GM21723 (cell line): ENCODE measurements at regions not wholly inside any gene's neighbourhood (a gene's known extent, or its start where the extent isn't known, plus 50 kb on each side); places are given as distances from the start of the nearest gene placed in this dataset.
A peak's percentile ranks its signal among the peaks of the same experiment; 100 is the strongest.
"Not testable (repeated sequence)": the region's sequence is repeated elsewhere in the genome, so short reads cannot be mapped to it uniquely, and the experiment has no call there.

Experiments
- ATAC-seq: cut with Tn5 transposase; IDR thresholded peaks from one replicate; pipeline ENCODE4 v1.9.1; 2021; ENCODE audit warnings: mild to moderate bottlenecking, moderate library complexity; ENCODE audit not compliant: unreplicated experiment

DNA sequence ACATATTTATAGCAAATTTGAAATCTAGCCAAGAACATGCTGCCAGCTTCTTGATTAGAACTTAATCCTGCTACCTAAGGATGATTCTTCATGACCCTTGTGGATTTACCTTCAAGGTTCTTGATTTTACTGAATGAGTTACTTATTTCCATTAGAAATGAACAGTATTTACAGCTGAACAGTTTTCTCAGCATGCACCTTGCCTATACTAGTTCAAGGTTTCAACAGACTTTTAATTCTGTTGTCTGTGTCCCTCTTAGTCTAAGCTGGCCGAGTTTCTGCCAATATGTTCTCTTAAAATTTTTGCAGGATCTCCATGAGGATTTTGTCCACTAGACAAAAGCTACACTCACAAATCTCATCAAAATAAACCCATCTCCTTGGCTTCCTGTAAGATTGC is 188.8 kb upstream of the ST8SIA4 start:
- no peak for ATAC-seq

DNA sequence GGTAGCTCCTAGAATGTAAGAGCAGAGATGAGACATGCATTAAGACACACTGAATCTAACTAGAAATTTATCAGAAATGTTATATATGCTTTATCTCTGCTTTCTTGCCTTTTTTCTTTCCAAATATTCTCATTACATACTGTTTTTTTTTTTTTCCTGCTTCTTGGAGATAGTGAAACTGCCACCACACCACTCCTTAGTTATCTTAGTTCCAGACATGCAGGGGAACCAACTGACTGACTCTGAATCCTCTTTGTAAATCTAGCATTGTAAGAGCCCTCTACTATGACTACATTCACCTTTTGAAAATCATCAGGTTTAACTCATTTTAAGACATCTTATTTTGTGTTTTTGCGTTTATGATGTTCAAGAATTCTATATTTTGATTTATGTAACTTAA is 181.3 kb upstream of the ST8SIA4 start:
- ATAC-seq = no peak

DNA sequence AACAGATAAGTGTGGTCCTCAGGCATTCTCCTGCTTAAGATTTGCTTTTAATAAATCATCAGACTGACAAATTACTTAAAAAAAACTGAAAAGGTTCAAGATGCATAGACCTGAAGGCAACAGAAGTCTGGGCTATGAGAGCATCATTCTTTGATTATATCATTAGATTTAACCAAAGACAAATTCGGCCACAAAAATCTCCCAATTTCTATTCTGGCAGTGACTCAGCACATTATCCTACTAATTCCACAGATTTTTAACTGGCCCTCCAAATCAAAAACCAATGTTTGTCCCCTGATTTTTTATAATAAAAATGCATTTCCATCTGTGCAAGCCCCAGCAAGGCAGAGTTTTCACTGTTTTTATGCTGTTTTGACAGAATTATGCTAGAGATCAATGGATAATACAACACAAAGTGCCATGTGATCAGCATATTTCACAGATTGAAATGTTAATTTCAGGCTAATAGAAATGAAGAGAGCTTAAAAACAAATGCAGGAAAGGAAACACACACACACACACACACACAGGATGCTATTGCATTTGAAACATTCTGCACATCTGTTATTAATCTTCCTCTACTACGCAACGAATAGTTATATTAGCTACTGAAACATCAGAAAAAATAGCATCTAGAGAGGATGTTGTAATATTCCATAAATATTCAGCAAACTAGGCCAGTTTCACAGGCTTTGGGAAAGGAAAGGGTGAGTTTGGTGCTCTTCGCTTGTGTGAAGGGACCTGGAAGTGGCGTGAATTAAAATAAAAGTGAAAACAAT is 177.6 kb upstream of the ST8SIA4 start:
- ATAC-seq = no peak

DNA sequence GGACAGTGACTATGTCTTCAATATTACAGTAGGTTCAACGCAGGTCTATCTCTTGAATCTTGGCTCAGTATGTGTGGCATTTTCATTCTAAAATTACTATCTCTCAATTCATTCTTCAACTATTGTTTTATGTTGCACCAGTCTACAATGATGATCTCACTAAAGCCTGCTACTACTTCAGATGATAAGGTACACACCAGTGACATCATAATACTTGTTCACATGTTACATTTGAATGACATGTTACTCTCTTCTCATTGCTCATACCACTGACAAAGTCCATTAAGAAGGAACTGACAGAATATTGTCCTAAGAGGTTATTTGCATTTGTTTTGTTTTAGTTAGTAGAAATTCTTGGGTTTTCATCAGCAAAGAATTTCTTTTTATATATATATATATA is 165.2 kb upstream of the ST8SIA4 start:
- ATAC-seq = no peak

DNA sequence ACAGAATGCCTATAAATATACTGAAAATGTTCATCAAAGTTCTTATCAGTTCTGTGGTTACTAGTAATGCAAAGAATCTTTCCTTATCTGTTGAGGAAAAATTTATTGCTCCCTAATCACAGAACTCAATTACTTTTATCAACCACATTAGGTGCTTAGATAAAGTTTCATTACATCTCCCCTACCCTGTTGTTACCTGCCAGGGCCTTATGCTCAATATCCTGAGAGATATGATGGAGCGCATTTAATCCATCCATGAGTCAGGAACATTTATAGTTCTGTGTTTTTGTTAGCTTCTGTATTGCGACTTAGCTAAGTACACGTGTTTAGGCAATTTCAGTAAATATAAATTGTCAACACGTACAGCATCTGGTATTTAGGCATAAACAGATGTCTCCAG is 164.3 kb upstream of the ST8SIA4 start:
- ATAC-seq = no peak

DNA sequence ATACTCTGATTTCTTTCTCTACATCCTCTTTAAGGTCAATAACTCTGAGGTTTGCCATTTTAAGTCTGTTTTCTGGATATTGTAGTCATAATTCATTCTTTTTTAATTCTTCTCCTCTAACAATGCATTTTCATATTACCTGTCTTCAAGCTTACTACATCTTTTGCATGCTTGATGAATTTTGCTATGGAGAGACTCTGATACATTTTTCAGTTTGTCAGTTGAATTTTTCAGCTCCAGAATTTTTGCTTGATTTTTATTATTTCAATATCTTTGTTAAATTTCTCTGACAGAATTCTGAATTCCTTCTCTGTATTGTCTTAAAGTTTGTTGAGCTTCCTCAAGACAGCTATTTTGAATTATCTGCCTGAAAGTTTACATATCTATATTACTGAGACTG is 159.8 kb upstream of the ST8SIA4 start:
- no peak for ATAC-seq

DNA sequence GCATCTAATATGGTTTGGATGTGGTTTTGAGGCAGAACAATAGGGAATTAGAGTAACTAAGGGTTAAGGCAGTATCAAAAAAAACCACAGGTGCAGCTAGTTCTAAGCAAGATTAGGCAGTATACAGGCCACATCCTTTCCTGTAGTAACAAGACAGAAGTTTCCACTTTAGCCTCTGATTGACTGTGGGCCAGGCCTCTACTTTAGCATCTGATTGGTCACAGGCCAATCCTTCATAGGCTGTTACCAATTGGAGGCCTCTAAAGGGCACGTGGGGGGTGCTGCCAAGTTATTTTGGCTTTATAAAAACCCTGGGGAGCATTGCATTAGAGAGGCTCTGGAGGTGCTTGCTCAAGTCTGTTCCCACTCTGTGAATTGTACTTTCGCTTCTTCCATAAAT is 144.1 kb upstream of the ST8SIA4 start:
- peak; percentile 72 for ATAC-seq

DNA sequence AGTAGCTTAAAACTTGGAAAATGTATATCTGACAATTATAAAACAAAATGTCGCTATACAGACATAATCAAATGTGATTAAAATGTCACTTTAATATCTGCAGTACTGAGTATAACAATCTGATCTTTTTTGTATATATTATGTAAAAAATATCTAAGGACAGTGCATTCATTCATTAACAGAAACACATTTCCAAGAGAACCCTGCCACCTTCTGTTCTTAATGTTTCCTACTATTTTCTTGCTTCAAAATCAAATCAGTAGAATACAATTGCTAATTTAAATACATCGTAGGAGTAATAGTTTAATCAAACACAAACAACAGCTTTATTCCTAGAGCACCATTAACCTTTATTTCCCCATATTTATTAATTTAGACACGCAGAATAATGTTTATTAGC is 142.6 kb upstream of the ST8SIA4 start:
- no peak for ATAC-seq

DNA sequence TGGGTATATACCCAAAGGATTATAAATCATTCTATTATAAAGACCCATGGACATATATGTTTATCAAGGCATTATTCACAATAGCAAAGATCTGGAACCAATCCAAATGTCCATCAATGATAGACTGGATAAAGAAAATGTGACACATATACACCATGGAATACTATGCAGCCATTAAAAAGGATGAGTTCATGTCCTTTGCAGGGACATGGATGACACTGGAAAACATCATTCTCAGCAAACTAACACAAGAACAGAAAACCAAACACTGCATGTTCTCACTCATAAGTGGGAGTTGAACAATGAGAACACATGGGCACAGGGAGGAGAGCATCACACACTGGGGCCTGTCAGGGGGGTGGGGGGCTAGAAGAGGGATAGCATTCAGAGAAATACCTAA is 136.9 kb upstream of the ST8SIA4 start:
- ATAC-seq = not testable (repeated sequence)

DNA sequence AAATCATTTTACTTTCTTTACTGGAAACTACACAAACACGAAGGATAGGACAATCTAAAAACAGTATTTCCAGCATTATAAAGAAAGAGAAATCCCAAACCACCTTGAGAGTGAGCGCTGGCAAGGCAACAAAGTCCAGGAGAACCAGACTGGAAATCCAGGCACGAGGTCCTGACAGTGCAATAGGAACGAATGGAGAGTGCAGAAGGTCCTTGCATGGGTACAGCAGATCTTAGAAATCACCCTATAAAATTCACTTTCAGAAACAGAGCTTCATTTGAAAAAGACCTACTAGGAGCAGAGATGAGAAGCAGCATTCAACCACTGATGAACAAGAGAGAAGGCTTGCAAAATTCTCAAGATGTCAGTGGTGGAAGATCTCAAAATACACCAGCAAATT is 133.7 kb upstream of the ST8SIA4 start:
- no peak for ATAC-seq

DNA sequence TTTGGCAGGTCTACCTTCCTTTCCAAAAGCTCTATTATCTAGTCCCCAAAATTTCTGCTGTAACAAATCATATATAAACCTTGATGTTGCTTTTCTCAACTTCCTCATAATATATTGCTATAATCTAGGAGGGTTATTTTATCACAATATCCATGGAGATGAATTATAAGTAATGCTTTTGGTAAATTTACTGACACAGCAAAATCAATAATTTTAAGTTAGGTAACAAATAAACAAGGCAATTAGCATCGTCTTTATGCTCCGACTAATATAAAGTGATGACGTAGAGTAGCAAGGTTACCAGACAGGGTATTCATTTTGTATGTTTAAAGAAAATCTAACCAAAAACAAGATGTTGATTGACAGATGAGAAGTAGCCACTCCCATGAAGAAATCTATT is 132.3 kb upstream of the ST8SIA4 start:
- ATAC-seq = no peak

DNA sequence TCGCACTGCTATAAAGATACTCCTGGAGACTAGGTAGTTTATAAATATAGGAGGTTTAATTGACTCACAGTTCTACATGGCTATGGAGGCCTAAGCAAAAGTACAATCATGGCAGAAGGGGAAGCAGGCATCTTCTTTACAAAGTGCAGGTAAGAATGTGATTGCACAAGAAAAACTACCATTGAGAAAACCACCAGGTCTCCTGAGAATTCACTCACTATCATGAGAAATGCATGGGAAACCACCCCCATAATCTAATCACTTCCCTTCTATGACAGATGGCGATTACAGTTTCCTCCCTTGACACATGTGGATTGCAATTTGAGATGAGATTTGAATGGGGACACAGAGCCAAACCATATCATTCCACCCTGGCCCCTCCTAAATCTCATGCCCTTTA is 121.2 kb upstream of the ST8SIA4 start:
- ATAC-seq = peak; percentile 49

DNA sequence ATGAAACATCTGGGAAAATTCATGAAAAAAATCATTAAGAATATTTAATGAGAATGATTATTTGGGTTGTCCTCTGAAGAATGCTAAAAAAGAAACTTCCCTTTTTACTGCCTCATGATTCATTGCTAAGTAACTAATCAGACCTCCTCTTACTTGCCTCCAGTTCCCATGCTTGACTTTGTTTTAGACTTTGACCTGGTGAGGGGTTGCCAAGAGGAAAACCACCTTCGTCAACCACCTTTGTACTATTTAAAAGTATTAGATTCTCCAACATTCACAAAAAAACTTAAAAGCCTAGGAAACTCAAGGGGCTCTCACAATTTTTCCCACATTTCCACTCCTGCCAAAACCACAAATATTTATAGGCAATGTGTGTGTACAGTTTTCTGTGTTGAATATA is 115.2 kb upstream of the ST8SIA4 start:
- ATAC-seq = no peak

DNA sequence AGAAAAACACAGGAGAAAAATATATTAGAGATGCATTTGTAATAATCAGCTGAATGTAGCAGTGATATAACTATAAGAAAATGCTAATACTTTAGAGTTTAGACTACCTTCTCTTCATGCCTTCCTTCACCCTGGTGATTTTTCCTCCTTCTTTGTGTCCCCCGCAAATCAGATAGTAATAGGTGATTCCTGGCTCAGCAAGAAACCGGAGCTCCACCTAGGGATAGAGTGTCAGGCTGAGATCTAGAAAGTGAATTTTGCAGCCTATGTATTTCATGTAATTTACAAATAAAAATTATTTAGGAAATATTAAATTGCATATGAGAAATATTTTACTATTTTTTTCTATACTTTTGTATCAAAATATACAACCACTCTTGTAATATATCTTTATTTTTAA is 109.8 kb upstream of the ST8SIA4 start:
- no peak for ATAC-seq

DNA sequence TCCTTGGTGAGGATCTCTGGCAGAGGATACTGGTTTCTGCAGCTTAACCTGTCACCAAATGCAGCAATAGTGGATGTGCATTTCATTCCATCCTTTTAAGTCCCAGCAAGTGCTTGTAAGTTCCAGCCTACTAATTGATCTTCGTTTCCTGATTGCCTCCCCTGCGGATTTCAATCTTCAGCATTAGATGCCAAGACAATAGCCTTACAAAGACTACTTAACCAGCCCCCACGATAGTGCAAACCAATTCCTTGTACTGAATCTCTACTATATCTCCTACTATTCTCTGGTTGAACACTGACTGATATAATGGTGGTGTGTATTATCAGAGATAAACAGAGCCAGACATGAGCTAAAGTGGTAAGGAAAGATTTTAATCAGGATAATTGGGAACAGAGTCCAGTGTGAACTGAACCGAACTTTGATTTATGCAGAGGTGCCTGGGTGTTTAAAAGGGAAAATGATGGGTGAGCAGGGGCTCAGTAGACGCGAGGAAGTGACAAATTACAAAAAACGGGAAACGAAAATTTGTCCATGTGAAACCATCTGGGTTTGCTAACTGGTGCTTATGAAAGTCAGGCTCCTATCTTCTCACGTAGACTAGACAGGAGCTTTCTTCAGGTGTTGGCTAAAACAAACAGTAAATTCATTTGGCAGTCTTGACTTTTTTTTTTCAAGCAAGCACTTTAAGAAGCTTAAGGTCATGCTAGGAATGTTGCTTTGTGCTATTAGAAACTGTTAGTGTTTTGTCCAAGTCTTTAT is 106.9 kb upstream of the ST8SIA4 start:
- ATAC-seq = peak; percentile 90

DNA sequence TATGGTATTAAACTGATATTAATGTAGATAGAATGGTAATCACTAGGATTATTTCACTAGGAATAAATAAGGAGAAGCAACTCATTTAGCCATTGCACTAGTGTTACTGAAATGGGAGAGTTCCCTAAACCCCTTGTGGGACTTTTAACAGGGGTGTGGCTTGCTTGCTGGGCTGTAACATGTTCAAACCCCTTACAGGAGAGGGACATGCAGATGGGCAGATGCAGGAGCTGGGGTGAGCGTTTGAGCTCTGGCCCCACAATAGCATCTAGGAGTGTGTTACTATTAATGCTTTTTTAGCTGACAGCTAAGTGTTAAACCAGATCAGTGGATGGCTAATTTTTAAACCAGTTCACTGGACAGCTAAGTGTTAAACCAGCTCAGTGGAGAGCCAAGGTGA is 89.3 kb upstream of the ST8SIA4 start:
- no peak for ATAC-seq

DNA sequence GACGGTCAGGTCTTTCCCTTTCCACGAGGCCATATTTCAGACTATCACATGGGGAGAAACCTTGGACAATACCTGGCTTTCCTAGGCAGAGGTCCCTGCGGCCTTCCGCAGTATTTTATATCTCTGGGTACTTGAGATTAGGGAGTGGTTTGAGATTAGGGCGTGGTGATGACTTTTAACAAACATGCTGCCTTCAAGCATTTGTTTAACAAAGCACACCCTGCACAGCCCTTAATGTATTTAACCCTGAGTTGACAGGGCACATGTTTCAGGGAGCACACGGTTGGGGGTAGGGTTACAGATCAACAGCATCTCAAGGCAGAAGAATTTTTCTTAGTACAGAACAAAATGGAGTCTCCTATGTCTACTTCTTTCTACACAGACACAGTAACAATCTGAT is 80.5 kb upstream of the ST8SIA4 start:
- not testable (repeated sequence) for ATAC-seq

DNA sequence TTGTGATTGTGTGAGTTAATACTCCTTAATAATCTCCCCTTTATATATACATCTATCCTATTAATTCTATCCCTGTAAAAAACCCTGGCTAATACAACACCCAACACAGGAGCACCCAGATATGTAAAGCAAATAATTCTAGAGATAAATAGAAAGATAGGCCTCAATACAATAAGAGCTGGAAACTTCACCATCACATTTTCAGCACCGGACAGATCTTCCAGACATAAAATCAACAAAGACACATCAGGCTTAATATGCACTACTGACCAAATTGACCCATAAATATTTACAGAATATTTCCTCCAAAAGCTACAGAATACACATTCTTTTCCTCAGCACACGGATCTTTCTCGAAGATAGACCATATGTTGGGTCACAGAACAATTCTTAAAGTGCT is 71.0 kb upstream of the ST8SIA4 start:
- no peak for ATAC-seq

DNA sequence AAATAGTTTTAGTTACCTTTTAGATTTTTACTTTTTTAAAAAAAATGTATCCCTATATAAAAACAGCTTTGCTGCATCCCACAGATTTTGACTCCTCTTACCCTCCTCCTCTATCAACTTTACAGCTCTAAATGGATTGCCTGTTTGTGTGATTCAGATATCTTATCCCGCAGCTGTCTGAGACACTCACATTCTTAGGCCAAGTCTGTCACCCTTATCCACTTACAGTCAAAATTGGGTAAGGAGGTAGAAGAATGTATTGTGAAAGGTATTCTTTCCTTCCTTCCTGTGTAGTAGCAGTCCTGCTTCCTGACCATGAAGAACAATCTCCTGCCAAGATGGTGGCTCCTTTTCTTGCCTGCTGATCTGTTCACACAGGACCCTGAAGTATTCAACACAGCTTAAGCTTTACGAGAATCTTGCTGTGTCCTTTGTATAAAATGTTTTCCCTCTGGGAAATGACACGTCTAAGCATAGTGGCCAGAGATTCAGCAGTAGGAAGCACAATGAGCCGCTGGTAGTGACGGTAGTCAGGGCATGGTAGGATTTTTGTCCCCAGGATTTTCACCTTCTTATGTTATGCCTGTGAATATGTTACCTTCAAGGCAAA is 67.7 kb upstream of the ST8SIA4 start:
- ATAC-seq = no peak

DNA sequence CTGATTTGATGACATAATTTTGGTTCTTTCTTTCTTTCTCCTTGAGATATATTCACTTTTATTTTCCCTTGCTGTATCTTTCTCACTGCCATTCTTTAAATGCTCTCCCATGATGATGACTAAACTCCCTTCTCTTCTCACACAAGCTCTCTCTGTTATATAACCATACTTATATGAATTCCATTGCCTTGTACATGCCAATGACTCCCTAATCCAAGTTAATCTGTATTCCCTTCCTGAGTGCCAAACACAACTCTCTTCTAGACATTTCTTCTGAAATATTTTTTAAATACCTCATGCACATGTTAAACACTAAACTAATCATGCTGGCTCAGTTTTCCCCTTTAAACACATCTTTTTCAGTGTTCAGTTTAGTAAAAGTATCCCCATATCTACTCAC is 62.2 kb upstream of the ST8SIA4 start:
- no peak for ATAC-seq
